GM04504 (cell line): ENCODE measurements at regions not wholly inside any gene's neighbourhood (a gene's known extent, or its start where the extent isn't known, plus 50 kb on each side); places are given as distances from the start of the nearest gene placed in this dataset.
"Not testable (repeated sequence)": the region's sequence is repeated elsewhere in the genome, so short reads cannot be mapped to it uniquely, and the experiment has no call there.

Experiments
- DNase-seq: peaks from one replicate; pipeline ENCODE4 v3.0.0-alpha.2; 2012; ENCODE audit warnings: low read depth

GRCh38 chr2:19100570-19100969 lies 257.9 kb downstream of the OSR1 start:
- no peak for DNase-seq

DNA sequence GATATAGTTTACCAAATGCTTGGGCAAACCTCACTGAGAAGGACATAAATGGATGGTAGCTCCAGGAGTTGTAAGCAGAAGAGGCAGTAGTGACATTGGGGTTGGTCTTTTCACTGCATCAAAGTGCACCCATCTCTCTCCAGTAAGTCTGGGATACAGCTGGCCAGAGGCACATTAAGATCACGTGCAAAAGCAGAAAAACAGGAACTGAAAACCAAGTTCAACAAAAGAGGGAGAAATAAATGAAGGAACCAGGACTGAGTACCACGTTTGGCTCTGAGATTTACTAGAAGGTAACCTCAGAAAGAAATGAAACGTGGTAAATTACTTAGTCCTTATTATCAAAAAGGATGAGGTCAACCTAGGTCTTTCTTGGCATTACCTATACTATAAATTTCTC lies 259.2 kb downstream of the OSR1 start:
- DNase-seq, result no peak

- DNase-seq, result no peak
Measured at GRCh38 chr2:19098467-19099160, 259.8 kb downstream of the OSR1 start.

DNA sequence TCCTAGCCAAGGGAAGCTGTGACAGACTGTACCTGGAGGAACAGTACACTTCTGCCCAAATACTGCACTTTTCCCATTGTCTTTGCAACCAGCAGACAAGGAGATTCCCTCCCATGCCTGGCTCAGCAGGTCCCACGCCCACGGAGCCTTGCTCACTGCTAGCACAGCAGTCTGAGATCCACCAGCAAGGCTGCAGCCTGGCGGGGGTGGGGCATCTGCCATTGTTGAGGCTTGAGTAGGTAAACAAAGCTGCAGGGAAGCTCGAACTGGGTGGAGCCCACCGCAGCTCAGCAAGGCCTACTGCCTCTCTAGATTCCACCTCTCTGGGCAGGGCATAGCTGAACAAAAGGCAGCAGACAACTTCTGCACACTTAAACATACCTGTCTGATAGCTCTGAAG lies 268.9 kb downstream of the OSR1 start:
- not testable (repeated sequence) for DNase-seq

GRCh38 chr2:19086231-19086651 lies 272.2 kb downstream of the OSR1 start:
- no peak for DNase-seq

- no peak for DNase-seq
Measured at GRCh38 chr2:19078709-19079108, 279.7 kb downstream of the OSR1 start.

- DNase-seq, result no peak
Measured at GRCh38 chr2:19073522-19073921, 284.9 kb downstream of the OSR1 start.

DNA sequence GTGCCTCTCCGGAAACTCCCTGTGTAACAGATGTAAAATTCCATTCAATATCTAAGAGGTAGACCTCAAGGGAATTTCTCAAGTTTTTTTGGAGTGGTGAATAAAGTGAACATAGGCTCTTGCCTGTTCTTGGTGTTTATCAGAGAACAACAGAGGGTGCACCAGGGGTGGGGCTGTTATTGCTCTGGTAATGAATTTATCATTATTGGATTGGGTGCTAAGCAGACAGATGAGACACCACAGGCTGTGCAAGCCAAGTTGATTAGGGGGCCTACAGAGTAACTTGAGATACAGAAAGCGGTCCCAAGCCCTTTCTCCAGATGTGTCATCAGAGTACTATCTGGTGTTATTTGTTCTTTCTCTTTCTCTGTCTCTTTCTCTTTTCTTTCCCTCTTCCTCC lies 286.3 kb downstream of the OSR1 start:
- no peak for DNase-seq

GRCh38 chr2:19070886-19071285 lies 287.5 kb downstream of the OSR1 start:
- no peak for DNase-seq

GRCh38 chr2:19068206-19068605 lies 290.2 kb downstream of the OSR1 start:
- DNase-seq, result no peak

- DNase-seq, result no peak
Measured at GRCh38 chr2:19062370-19062769, 296.1 kb downstream of the OSR1 start.

GRCh38 chr2:19059076-19059475 lies 299.3 kb downstream of the OSR1 start:
- no peak for DNase-seq

- no peak for DNase-seq
Measured at GRCh38 chr2:19051203-19051831, 307.1 kb downstream of the OSR1 start.

DNA sequence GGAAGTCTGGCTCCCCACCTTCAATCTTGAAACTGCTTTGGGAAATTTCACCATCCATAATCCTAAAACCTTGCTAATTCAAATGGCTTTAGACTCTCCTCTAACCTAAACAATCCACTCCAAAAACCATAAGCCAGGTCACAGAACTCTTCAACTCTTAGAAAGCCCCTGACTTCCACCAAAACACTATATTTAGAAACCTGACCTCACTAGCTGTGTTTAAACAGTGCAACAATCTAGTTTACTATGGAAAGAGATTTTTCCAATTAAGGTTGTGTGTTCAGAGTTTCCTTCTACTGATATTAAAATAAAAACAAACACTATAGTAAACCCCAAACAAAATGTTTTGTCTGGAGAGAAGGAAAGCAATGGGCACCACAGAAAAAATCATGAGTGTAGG lies 308.1 kb downstream of the OSR1 start:
- no peak for DNase-seq

DNA sequence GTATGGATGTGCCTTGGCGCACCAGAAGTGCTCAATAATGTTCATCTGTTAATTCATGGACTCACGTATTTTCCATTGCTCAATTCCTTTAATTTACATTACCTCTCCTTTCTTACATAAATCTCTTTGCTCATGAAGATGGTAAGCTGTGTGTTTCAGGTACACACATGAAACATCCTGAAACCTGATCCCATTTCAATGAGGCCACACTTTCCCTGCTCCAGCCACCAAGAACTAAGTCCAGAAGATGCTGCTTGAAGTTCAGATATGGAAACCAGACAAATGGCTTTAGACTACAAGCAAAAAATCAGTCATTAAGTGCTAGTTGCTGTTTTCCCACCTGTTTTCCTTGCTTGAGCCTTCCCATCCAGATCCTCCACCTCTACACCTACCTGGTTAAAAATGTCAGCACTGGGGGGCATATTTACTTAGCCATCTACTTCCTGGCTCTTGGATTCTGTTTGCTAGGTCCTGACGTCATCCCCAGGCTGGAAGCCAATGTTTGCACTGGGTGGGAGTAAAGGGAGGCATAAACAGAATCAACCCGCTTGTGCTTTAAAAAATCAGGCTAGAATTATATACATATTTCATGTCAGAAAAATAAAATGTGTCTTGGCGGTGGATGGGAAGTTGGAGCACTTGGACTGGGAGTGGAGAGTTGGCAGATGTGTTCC lies 309.7 kb downstream of the OSR1 start:
- DNase-seq, result no peak

GRCh38 chr2:19046986-19047780 lies 311.2 kb downstream of the OSR1 start:
- DNase-seq, result no peak

- no peak for DNase-seq
Measured at GRCh38 chr2:19045151-19045550, 313.3 kb downstream of the OSR1 start.

- no peak for DNase-seq
Measured at GRCh38 chr2:19043893-19044292, 314.5 kb downstream of the OSR1 start.

GRCh38 chr2:19041434-19042041 lies 316.9 kb downstream of the OSR1 start:
- no peak for DNase-seq

GRCh38 chr2:19038071-19039015 lies 320.1 kb downstream of the OSR1 start:
- peak; percentile 67 for DNase-seq

GRCh38 chr2:19036091-19036490 lies 322.3 kb downstream of the OSR1 start:
- DNase-seq, result no peak
